ENCODE measurements at regions not wholly inside any gene's neighbourhood (a gene's known extent, or its start where the extent isn't known, plus 50 kb on each side); places are given as distances from the start of the nearest gene placed in this dataset.

- TF ChIP-seq POLR2A (IDR thresholded peaks at IDR 0.05; ENCODE audit: low read depth, low read length) (no peak), POLR2AphosphoS5 (IDR thresholded peaks at IDR 0.05; ENCODE audit: low read depth, low read length) (no peak), SPI1 (IDR thresholded peaks at IDR 0.05; ENCODE audit: low read depth, low read length) (no peak), TAF1 (IDR thresholded peaks at IDR 0.05; ENCODE audit: low read depth, low read length) (no peak)
Observed at GRCh38 chr10:21079330-21079658, 182.2 kb upstream of the NEBL start.

Measured in GM12891 (cell line).